A673 (cell line): ENCODE measurements at regions not wholly inside any gene's neighbourhood (a gene's known extent, or its start where the extent isn't known, plus 50 kb on each side); places are given as distances from the start of the nearest gene placed in this dataset.

Experiments used
- BruUV-seq: library from RNA; stranded (reverse); fragments of 400-500 nt; replicated peaks from 2 replicates; lab custom pipeline; 2021; lab: Mats Ljungman, UMichigan
- CTCF ChIA-PET: fragments of 300-600 bp; sonication (Branson Sonifier 250); formaldehyde crosslinking; loops from one replicate; lab custom pipeline; 2022; ENCODE audit warnings: antibody characterized with exemption; lab: Charles Lee
- POLR2A ChIA-PET: fragments of 300-600 bp; sonication (Branson Sonifier 250); formaldehyde crosslinking; loops from one replicate; lab custom pipeline; 2022; ENCODE audit warnings: antibody characterized with exemption; ENCODE audit not compliant: low non-redundant PET; lab: Charles Lee
- DNase-seq: peaks from one replicate; pipeline ENCODE4 v3.0.0-alpha.2; 2015; ENCODE audit warnings: low spot score
- H3K27ac ChIP-seq: fragments of 200-600 bp; sonication (generic); 2 replicates; pipeline ENCODE4 v1.5.1; 2016; ENCODE audit warnings: mixed run types, low read depth, mild to moderate bottlenecking, mixed read lengths, antibody characterized with exemption, low read length; ENCODE audit not compliant: poor library complexity, severe bottlenecking
- H3K27me3 ChIP-seq: fragments of 200-600 bp; sonication (generic); replicated peaks from 2 replicates; pipeline ENCODE4 v1.6.1; 2017; ENCODE audit warnings: mixed run types, low read depth, mild to moderate bottlenecking, mixed read lengths, antibody characterized with exemption, low read length; ENCODE audit not compliant: insufficient read depth, poor library complexity
- H3K36me3 ChIP-seq: fragments of 200-600 bp; sonication (generic); 2 replicates; pipeline ENCODE4 v1.6.1; 2016; ENCODE audit warnings: mixed run types, mild to moderate bottlenecking, mixed read lengths, antibody characterized with exemption, low read length; ENCODE audit not compliant: insufficient read depth, poor library complexity, severe bottlenecking
- H3K4me1 ChIP-seq: fragments of 200-600 bp; sonication (generic); 2 replicates; pipeline ENCODE4 v1.6.1; 2017; ENCODE audit warnings: mixed run types, mild to moderate bottlenecking, mixed read lengths, antibody characterized with exemption, low read length; ENCODE audit not compliant: insufficient read depth, poor library complexity, severe bottlenecking
- H3K4me3 ChIP-seq: fragments of 200-600 bp; sonication (generic); 2 replicates; pipeline ENCODE4 v1.5.1; 2016; ENCODE audit warnings: low read depth, mixed run types, mild to moderate bottlenecking, mixed read lengths, low read length; ENCODE audit not compliant: poor library complexity, severe bottlenecking
- H3K9me3 ChIP-seq: fragments of 200-600 bp; sonication (generic); 2 replicates; pipeline ENCODE4 v1.6.1; 2016; ENCODE audit warnings: mixed run types, low read depth, mild to moderate bottlenecking, mixed read lengths, antibody characterized with exemption, low read length; ENCODE audit not compliant: poor library complexity, severe bottlenecking
- EZH2 ChIP-seq: fragments of 200-600 bp; sonication (generic); IDR thresholded peaks from 2 replicates; pipeline ENCODE4 v1.6.1; 2017; ENCODE audit warnings: borderline replicate concordance, low read depth, mild to moderate bottlenecking, mixed read lengths, antibody characterized with exemption, low read length; ENCODE audit not compliant: poor library complexity, severe bottlenecking
- intact Hi-C: fragments of 100-400 bp; cut with micrococcal nuclease; formaldehyde crosslinking; loops from one replicate; pipeline ENCODE4 v1.10.0; 2022; ENCODE audit not compliant: unreplicated experiment
- TF ChIP-seq, protein P1 (sequence below): fragments of 300-800, 200-600 bp; sonication (generic); conservative IDR thresholded peaks from 2 replicates; pipeline ENCODE4 v1.5.1; 2017; ENCODE audit warnings: low read depth, mild to moderate bottlenecking, antibody characterized with exemption, low read length, moderate library complexity, mixed read lengths

- CTCF ChIA-PET = no interaction called here
- H3K4me3 ChIP-seq = no peak overlapping the region
- POLR2A ChIA-PET = no interaction called here
- no TSS peak for BruUV-seq
- H3K4me1 ChIP-seq = no peaks in the 10 kb centered on the region
- DNase-seq = no peak
- no peaks in the 10 kb centered on the region for H3K9me3 ChIP-seq
- intact Hi-C loops = no loop called here
- TF ChIP-seq, protein P1, sequence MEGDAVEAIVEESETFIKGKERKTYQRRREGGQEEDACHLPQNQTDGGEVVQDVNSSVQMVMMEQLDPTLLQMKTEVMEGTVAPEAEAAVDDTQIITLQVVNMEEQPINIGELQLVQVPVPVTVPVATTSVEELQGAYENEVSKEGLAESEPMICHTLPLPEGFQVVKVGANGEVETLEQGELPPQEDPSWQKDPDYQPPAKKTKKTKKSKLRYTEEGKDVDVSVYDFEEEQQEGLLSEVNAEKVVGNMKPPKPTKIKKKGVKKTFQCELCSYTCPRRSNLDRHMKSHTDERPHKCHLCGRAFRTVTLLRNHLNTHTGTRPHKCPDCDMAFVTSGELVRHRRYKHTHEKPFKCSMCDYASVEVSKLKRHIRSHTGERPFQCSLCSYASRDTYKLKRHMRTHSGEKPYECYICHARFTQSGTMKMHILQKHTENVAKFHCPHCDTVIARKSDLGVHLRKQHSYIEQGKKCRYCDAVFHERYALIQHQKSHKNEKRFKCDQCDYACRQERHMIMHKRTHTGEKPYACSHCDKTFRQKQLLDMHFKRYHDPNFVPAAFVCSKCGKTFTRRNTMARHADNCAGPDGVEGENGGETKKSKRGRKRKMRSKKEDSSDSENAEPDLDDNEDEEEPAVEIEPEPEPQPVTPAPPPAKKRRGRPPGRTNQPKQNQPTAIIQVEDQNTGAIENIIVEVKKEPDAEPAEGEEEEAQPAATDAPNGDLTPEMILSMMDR = no peak
- no peak for TF ChIP-seq EZH2
- no peaks in the 10 kb centered on the region for H3K36me3 ChIP-seq
- no peaks in the 10 kb centered on the region for H3K27me3 ChIP-seq
- no peak overlapping the region for H3K27ac ChIP-seq
Observed at GRCh38 chr2:204365811-204366210, 179.5 kb upstream of the PARD3B start.

- Histone ChIP-seq H3K36me3 (no peaks in the 10 kb centered on the region), H3K9me3 (no peaks in the 10 kb centered on the region), H3K27me3 (no peaks in the 10 kb centered on the region), H3K4me1 (no peaks in the 10 kb centered on the region), H3K4me3 (no peak overlapping the region), H3K27ac (no peak overlapping the region)
- ChIA-PET CTCF (no interaction called here), POLR2A (no interaction called here)
- no peak for TF ChIP-seq EZH2
- TF ChIP-seq, protein P1 = no peak
- no peak for DNase-seq
- intact Hi-C loops = no loop called here
- BruUV-seq = no TSS peak
Observed at GRCh38 chr2:204367466-204367865, 177.8 kb upstream of the PARD3B start.

DNA sequence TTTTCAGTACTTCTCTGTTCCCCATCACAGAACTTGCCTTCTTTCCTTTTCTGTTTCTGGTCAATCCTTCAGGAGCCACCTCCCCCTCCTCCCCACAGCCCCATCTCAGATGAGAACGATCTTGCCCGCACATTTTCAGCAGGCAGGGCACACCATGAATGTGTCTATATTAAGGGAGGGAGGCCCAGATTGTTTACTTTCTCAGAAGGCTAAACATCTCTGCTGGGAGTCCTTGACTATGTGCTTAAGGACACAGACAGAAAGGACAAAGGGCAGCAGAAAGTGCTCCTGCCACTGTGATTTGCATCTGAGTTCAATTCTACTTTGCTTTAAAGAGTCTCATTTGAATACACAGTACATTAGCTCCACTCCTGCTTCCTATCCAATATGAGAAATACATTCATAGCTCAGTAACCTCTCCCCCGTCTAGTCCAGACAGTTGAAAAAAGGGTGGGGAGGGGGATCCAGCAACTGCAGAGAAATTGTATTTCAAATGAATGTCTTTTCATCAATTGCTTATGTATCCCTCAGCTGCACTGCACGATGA, 175.0 kb upstream of the PARD3B start:
- intact Hi-C loops = no loop called here
- POLR2A ChIA-PET = no interaction called here
- H3K27me3 ChIP-seq = no peaks in the 10 kb centered on the region
- no peak overlapping the region for H3K4me3 ChIP-seq
- no peak for TF ChIP-seq EZH2
- TF ChIP-seq, protein P1 = no peak
- H3K36me3 ChIP-seq = no peaks in the 10 kb centered on the region
- CTCF ChIA-PET = no interaction called here
- H3K27ac ChIP-seq = no peak overlapping the region
- H3K9me3 ChIP-seq = no peaks in the 10 kb centered on the region
- H3K4me1 ChIP-seq = no peaks in the 10 kb centered on the region
- BruUV-seq = no TSS peak
- DNase-seq = no peak
